ENCODE measurements at regions not wholly inside any gene's neighbourhood (a gene's known extent, or its start where the extent isn't known, plus 50 kb on each side); places are given as distances from the start of the nearest gene placed in this dataset.

- FAIRE-seq, result no peak
Observed at GRCh38 chr13:97057176-97057575, 62.9 kb upstream of the OXGR1 start.

- FAIRE-seq, result no peak
Observed at GRCh38 chr13:97058391-97058790, 64.1 kb upstream of the OXGR1 start.

- FAIRE-seq, result no peak
Observed at GRCh38 chr13:97058926-97059325, 64.7 kb upstream of the OXGR1 start.

- FAIRE-seq, result no peak
Observed at GRCh38 chr13:97067017-97067895, 73.0 kb upstream of the OXGR1 start.

- no peak for FAIRE-seq
Observed at GRCh38 chr13:97068151-97068550, 73.9 kb upstream of the OXGR1 start.

GRCh38 chr13:97069050-97069815 lies 75.0 kb upstream of the OXGR1 start:
- no peak for FAIRE-seq

GRCh38 chr13:97072297-97072696 lies 78.0 kb upstream of the OXGR1 start:
- FAIRE-seq, result no peak

GRCh38 chr13:97074618-97075017 lies 80.3 kb upstream of the OXGR1 start:
- peak; percentile 45 for FAIRE-seq

GRCh38 chr13:97076898-97077297 lies 82.6 kb upstream of the OXGR1 start:
- FAIRE-seq, result no peak

GRCh38 chr13:97077341-97077740 lies 83.1 kb upstream of the OXGR1 start:
- FAIRE-seq, result no peak

GRCh38 chr13:97079726-97080125 lies 85.5 kb upstream of the OXGR1 start:
- no peak for FAIRE-seq

GRCh38 chr13:97082461-97083207 lies 88.4 kb upstream of the OXGR1 start:
- no peak for FAIRE-seq

- FAIRE-seq, result no peak
Observed at GRCh38 chr13:97091196-97091595, 96.9 kb upstream of the OXGR1 start.

GRCh38 chr13:97100821-97101220 lies 106.5 kb upstream of the OXGR1 start:
- FAIRE-seq, result no peak

GRCh38 chr13:97101912-97102708 lies 107.8 kb upstream of the OXGR1 start:
- no peak for FAIRE-seq

- FAIRE-seq, result no peak
Observed at GRCh38 chr13:97106323-97106722, 112.0 kb upstream of the OXGR1 start.

GRCh38 chr13:97107815-97108529 lies 113.7 kb upstream of the OXGR1 start:
- no peak for FAIRE-seq

- FAIRE-seq, result no peak
Observed at GRCh38 chr13:97108530-97108900, 113.6 kb upstream of the MBNL2 start.

- no peak for FAIRE-seq
Observed at GRCh38 chr13:97109256-97109655, 112.9 kb upstream of the MBNL2 start.

- FAIRE-seq, result no peak
Observed at GRCh38 chr13:97109841-97110492, 112.2 kb upstream of the MBNL2 start.

GRCh38 chr13:97110936-97111335 lies 111.2 kb upstream of the MBNL2 start:
- FAIRE-seq, result no peak

Measured in colon (tissue), 2 donors.